ENCODE measurements at regions not wholly inside any gene's neighbourhood (a gene's known extent, or its start where the extent isn't known, plus 50 kb on each side); places are given as distances from the start of the nearest gene placed in this dataset.

- no peak for TF ChIP-seq CTCF (IDR thresholded peaks at IDR 0.05; ENCODE audit: borderline replicate concordance, extremely low read depth, low read length, poor library complexity, severe bottlenecking)
- no peak for TF ChIP-seq EZH2 (IDR thresholded peaks at IDR 0.05; ENCODE audit: borderline replicate concordance, low read depth, low read length, severe bottlenecking)
Measured at GRCh38 chr2:81648806-81649205, 1344.3 kb upstream of the LRRTM1 start.
